Urinary bladder (tissue), 3 donors: ENCODE measurements at regions not wholly inside any gene's neighbourhood (a gene's known extent, or its start where the extent isn't known, plus 50 kb on each side); places are given as distances from the start of the nearest gene placed in this dataset.

Experiments used
- DNase-seq: peaks from one replicate; pipeline ENCODE4 v3.0.0-alpha.2; 2015; ENCODE audit errors: extremely low spot score
- H3K27ac ChIP-seq: one replicate; pipeline ENCODE4 v1.5.1; 2013; ENCODE audit warnings: low read depth, mild to moderate bottlenecking, moderate library complexity
- H3K36me3 ChIP-seq: one replicate; pipeline ENCODE4 v1.6.1; 2013; ENCODE audit warnings: mild to moderate bottlenecking, moderate library complexity; ENCODE audit not compliant: insufficient read depth
- H3K4me1 ChIP-seq: one replicate; pipeline ENCODE4 v1.6.1; 2013; ENCODE audit warnings: mild to moderate bottlenecking, moderate library complexity; ENCODE audit not compliant: insufficient read depth
- H3K4me3 ChIP-seq: one replicate; pipeline ENCODE4 v1.5.1; 2013; ENCODE audit warnings: low read depth, low read length
- WGBS: extraction: QIAGEN DNeasy Blood & Tissue Kit; methylation state at CpG from one replicate; pipeline ENCODE4 v1.1.7; 2013; 5-methylcytosine and 5-hydroxymethylcytosine counted together
- donor health status: healthy with polysubstance abuse.
- donor health status: healthy.

GRCh38 chr21:35644523-35644922, 415.8 kb downstream of the SETD4 start:
- Histone ChIP-seq H3K36me3 (no peaks in the 10 kb centered on the region), H3K27ac (no peak overlapping the region), H3K4me3 (no peak overlapping the region), H3K4me1 (no peaks in the 10 kb centered on the region)
- 89% methylated on average over 2 of the region's 2 CpGs for WGBS
- no peak for DNase-seq

DNA sequence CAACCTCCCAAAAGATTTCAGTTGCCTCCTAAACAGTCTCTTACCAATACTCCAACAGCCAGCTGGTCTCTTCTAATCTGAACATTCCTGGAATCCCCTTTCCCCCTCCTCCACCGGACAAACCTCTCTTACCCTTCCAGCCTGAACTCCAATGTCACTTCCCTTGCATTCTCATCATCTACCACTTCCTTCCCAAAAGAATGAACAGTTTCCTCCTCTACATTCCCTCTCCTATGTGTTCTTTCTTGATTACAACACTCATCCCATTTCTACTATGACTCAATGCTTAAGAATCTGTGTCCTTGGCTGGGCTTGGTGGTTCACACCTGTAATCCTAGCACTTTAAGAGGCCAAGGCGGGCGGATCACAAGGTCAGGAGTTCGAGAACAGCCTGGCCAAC, 417.1 kb downstream of the SETD4 start:
- Histone ChIP-seq H3K27ac (no peak overlapping the region), H3K4me3 (no peak overlapping the region), H3K4me1 (no peaks in the 10 kb centered on the region), H3K36me3 (no peaks in the 10 kb centered on the region)
- DNase-seq, result no peak
- 82% methylated on average over 4 of the region's 4 CpGs for WGBS

DNA sequence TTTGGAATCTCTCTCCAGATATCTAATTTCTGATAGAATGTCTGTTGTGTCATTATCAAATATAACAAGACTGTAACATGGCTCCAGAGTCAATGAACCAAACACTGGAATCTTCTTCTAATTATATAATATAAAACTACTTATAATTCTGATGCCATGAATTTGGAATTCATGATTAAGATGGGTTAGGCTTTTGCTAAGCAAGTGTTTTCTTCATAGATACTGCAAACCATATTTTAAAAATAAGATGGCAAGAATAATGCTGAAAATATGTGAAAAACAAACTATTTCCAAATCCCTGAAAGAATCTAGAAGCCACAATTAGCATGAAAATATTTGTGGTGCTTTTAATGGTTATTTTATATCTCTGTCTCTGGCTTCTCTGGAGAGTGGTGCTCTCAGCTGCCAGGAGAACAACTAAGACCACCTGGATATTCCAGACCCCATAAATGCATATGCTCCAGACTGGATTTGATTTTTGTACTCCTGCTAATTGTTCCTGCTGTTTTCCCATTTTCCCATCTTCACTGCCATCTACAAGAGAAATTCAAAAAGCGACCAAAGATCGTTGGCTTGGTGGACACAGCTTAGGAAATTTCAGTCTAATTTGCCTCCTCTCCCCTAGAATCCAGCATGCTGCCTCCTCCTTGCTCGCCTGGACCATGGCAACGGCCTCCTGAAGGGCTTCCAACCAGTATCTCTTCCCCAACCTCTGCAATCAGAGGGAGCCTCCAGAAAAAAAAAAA, 418.9 kb downstream of the SETD4 start:
- no peaks in the 10 kb centered on the region for H3K36me3 ChIP-seq
- no peaks in the 10 kb centered on the region for H3K4me1 ChIP-seq
- no peak overlapping the region for H3K4me3 ChIP-seq
- no peak for DNase-seq
- WGBS, result 87% methylated on average over 4 of the region's 4 CpGs
- H3K27ac ChIP-seq, result no peak overlapping the region

DNA sequence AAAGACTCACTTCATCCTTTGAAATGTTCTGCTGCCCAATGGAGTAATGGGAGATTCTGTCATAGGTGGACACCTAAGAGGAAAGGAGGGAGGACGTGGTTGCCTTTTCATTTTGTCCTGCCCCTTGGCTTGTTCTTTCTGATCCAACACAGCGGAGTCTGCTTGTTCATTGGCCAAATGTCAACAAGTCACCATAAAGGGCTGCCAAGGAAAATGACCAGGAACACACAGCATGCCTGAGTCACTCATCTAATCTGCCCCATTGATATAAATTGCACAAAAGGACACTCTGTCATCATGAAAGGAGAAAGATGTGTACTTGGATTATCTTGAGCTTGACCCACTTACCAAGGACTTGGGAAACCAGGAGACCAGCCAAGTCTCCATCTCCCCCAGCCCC, 422.9 kb downstream of the SETD4 start:
- WGBS, result 68% methylated on average over 2 of the region's 2 CpGs
- H3K27ac ChIP-seq, result no peak overlapping the region
- no peak overlapping the region for H3K4me3 ChIP-seq
- DNase-seq, result no peak
- H3K4me1 ChIP-seq, result no peaks in the 10 kb centered on the region
- H3K36me3 ChIP-seq, result no peaks in the 10 kb centered on the region

DNA sequence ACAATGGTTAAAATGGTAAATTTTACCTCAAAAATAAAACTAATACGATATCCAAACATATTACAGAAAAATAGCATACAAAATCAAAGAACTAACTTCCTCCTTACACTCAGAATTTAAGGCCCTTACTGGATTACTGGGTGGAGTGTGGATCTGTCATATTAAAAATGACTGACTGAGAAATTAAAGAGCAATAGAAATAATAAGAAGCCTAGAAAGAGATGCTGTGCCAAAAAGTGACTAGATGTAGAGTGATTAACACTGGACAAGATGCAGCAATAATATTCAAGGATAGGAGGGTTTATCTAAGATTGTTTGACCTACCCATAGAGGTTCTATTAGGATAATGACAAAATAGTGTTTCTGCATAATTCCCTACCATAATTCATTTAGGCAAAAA, 424.3 kb downstream of the SETD4 start:
- no peak overlapping the region for H3K4me3 ChIP-seq

GRCh38 chr21:35635261-35635660, 425.1 kb downstream of the SETD4 start:
- whole genome bisulfite sequencing, result 89% methylated on average over 2 of the region's 2 CpGs
- Histone ChIP-seq H3K27ac (no peak overlapping the region), H3K4me3 (no peak overlapping the region), H3K4me1 (no peaks in the 10 kb centered on the region), H3K36me3 (no peaks in the 10 kb centered on the region)
- DNase-seq, result no peak

More for the DNA sequence above, 424.3 kb downstream of the SETD4 start:
- Histone ChIP-seq H3K27ac (no peak overlapping the region), H3K4me1 (no peaks in the 10 kb centered on the region), H3K36me3 (no peaks in the 10 kb centered on the region)
- WGBS, result 88% methylated on average over 1 of the region's 1 CpG
- DNase-seq, result no peak

DNA sequence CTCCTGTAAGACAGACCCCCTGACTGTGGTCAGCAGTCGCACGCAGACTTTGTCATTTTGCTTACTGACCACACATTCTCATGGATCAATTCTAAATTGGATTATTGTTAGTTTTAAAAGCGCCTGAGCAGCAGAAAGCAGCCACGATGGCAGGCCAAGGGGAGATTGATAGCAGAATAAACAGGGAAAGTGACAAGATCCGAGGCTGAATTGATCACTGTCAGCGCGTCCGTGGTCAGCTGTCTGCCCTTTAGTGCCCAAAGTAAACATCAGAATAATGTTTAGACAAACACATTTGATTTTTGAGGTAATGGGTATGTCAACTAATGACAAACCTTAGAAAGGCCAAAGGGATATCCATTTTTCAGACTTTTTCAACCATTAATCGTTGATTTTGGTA, 426.8 kb downstream of the SETD4 start:
- Histone ChIP-seq H3K4me3 (no peak overlapping the region), H3K4me1 (no peaks in the 10 kb centered on the region), H3K36me3 (no peaks in the 10 kb centered on the region), H3K27ac (no peak overlapping the region)
- WGBS, result 92% methylated on average over 9 of the region's 9 CpGs
- DNase-seq, result no peak

GRCh38 chr21:35632711-35633110, 427.6 kb downstream of the SETD4 start:
- no peak for DNase-seq
- no peaks in the 10 kb centered on the region for H3K4me1 ChIP-seq
- no peak overlapping the region for H3K4me3 ChIP-seq
- no peak overlapping the region for H3K27ac ChIP-seq
- 90% methylated on average over 5 of the region's 5 CpGs for WGBS
- H3K36me3 ChIP-seq, result no peaks in the 10 kb centered on the region

- 83% methylated on average over 3 of the region's 3 CpGs for WGBS
- no peak for DNase-seq
- no peaks in the 10 kb centered on the region for H3K4me1 ChIP-seq
- H3K27ac ChIP-seq, result no peak overlapping the region
- no peak overlapping the region for H3K4me3 ChIP-seq
- no peaks in the 10 kb centered on the region for H3K36me3 ChIP-seq
Measured at GRCh38 chr21:35628316-35628715, 432.0 kb downstream of the SETD4 start.

- Histone ChIP-seq H3K36me3 (no peaks in the 10 kb centered on the region), H3K4me1 (no peaks in the 10 kb centered on the region), H3K4me3 (no peak overlapping the region), H3K27ac (no peak overlapping the region)
- 83% methylated on average over 4 of the region's 4 CpGs for WGBS
- no peak for DNase-seq
Measured at GRCh38 chr21:35627462-35627861, 432.9 kb downstream of the SETD4 start.

DNA sequence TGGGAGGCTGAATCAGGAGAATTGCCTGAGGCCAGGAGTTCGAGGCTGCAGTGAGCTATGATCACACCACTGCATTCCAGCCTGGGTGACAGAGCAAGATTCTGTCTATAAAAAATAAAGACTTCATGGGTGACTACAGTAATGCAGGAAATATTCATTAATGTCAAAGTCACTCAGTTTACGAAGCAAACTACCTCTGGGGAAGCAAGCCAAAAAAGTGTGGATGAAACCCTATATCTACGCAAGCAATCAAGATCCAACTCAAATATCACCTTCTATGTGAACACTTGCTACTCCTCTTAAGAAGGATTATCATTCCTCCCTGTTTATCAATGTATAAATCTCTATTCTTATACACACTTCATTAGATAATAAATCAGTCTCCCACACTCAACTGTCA, 434.8 kb downstream of the SETD4 start:
- no peak overlapping the region for H3K4me3 ChIP-seq
- WGBS, result 74% methylated on average over 3 of the region's 3 CpGs
- no peak overlapping the region for H3K27ac ChIP-seq
- H3K4me1 ChIP-seq, result no peaks in the 10 kb centered on the region
- DNase-seq, result no peak
- H3K36me3 ChIP-seq, result no peaks in the 10 kb centered on the region

DNA sequence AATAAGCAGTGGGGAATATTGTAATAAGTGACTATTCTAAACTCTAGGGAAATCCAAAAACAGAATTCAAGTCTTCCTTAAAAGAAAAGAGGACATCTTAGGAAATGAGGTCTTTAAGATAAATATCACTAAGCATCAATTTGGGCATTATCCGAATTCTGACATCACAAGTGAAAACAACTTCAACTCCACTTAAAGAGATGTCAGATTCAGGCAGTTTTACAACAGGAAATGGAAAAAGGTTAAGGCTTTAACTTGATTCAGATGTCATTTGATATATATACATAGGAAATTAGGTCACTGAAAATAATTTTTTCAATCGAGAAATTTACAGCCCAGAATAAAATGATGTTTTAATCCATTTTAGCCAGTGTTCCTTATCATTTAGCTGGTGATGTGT, 435.4 kb downstream of the SETD4 start:
- no peaks in the 10 kb centered on the region for H3K4me1 ChIP-seq
- H3K36me3 ChIP-seq, result no peaks in the 10 kb centered on the region
- DNase-seq, result no peak
- H3K27ac ChIP-seq, result no peak overlapping the region
- H3K4me3 ChIP-seq, result no peak overlapping the region
- 26% methylated on average over 2 of the region's 2 CpGs for WGBS

DNA sequence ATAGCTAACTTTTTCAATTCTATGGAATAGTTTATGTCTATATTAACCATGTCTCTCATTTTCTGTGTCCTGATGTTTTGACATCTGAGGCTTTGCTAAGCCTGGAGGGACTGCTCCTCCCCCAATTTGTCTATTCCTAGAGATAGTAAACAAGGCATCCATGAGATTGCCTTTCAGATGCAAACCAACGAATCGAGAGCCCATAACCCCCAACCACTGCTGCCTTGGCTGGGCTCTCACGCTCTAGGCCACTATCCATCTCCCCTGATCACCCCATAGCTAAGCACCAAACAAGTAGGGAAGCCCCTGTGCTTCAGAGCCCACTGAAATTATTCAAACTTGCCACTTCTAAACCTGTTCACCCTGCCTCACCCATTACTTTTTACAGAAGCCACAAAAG, 437.7 kb downstream of the SETD4 start:
- WGBS, result 78% methylated on average over 3 of the region's 3 CpGs
- Histone ChIP-seq H3K27ac (no peak overlapping the region), H3K4me1 (no peaks in the 10 kb centered on the region), H3K36me3 (no peaks in the 10 kb centered on the region), H3K4me3 (no peak overlapping the region)
- DNase-seq, result no peak

DNA sequence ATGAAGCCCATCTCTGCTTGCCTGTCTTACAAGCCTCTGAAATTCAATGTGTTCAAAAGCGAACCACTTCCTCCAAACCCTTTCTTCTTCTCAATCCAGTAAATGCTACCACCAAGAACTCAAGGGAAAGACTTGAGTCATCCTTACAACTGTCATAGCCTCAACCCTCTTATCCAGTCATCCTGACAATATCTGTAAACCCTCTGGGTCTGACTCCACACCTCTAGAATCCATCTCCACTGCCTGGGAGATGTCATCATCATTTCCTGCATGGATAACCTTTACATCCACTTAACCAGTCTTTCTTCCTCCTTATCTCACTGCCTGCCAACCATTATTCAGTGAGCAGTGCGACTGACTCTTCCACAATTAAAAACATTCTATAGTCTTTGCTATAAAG, 441.1 kb downstream of the SETD4 start:
- no peak for DNase-seq
- no peak overlapping the region for H3K4me3 ChIP-seq
- WGBS, result 72% methylated on average over 2 of the region's 2 CpGs
- H3K27ac ChIP-seq, result no peak overlapping the region
- H3K4me1 ChIP-seq, result no peaks in the 10 kb centered on the region
- H3K36me3 ChIP-seq, result no peaks in the 10 kb centered on the region

DNA sequence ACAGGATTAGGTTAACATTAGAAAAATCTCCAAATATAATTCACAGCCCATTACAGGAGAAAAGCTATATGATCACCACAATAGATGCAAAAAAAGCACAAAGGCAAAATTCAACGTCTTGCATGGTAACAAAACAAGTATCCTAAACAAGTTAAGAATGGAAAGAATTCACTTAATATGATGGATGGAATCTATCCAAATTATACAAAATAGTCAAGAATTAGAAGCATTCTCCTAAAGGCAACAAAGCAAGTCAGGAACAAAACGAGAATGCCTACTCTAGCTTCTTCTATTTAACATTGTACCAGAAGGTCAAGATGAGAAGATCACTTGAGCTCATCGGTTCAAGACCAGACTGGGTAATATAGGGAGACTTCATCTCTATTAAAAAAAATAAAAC, 442.8 kb downstream of the SETD4 start:
- 64% methylated on average over 3 of the region's 3 CpGs for WGBS
- no peak overlapping the region for H3K27ac ChIP-seq
- H3K36me3 ChIP-seq, result no peaks in the 10 kb centered on the region
- no peaks in the 10 kb centered on the region for H3K4me1 ChIP-seq
- DNase-seq, result no peak
- H3K4me3 ChIP-seq, result no peak overlapping the region
